HL-60 (cell line): ENCODE measurements at regions not wholly inside any gene's neighbourhood (a gene's known extent, or its start where the extent isn't known, plus 50 kb on each side); places are given as distances from the start of the nearest gene placed in this dataset.

Experiments used
- DNase-seq, 2 experiments: peaks; one replicate each; pipeline ENCODE4 v3.0.0-alpha.2; 2010 to 2020; ENCODE audit warnings: low read depth in 1 of 2, low spot score in 1 of 2
- H3K27ac ChIP-seq: fragments of 250-450 bp; sonication (Bioruptor Pico); replicated peaks from 2 replicates; pipeline ENCODE4 v1.5.1; 2020; ENCODE audit warnings: mild to moderate bottlenecking, moderate library complexity
- H3K27me3 ChIP-seq: fragments of 250-450 bp; sonication (Bioruptor Pico); 2 replicates; pipeline ENCODE4 v1.5.1; 2021; ENCODE audit warnings: mild to moderate bottlenecking, moderate library complexity; ENCODE audit not compliant: insufficient read depth, poor library complexity, severe bottlenecking
- H3K4me3 ChIP-seq: replicated peaks from 2 replicates; pipeline ENCODE4 v1.5.1; 2011; ENCODE audit warnings: mild to moderate bottlenecking, control low read depth, low read length; ENCODE audit not compliant: insufficient read depth
- CTCF ChIP-seq: IDR thresholded peaks from one replicate; pipeline ENCODE4 v1.5.1; 2011; ENCODE audit warnings: low read length, control low read depth, inconsistent platforms; ENCODE audit not compliant: insufficient read depth
- GABPA ChIP-seq: IDR thresholded peaks from 2 replicates; pipeline ENCODE4 v1.6.1; 2012; ENCODE audit warnings: low read depth
- POLR2AphosphoS5 ChIP-seq: IDR thresholded peaks from 2 replicates; pipeline ENCODE4 v1.6.1; 2012; ENCODE audit warnings: low read depth
- REST ChIP-seq: IDR thresholded peaks from 2 replicates; pipeline ENCODE4 v1.6.1; 2012; ENCODE audit warnings: low read depth; ENCODE audit not compliant: insufficient replicate concordance
- SPI1 ChIP-seq: IDR thresholded peaks from 2 replicates; pipeline ENCODE4 v1.6.1; 2012; ENCODE audit warnings: low read depth, mild to moderate bottlenecking, borderline replicate concordance

DNA sequence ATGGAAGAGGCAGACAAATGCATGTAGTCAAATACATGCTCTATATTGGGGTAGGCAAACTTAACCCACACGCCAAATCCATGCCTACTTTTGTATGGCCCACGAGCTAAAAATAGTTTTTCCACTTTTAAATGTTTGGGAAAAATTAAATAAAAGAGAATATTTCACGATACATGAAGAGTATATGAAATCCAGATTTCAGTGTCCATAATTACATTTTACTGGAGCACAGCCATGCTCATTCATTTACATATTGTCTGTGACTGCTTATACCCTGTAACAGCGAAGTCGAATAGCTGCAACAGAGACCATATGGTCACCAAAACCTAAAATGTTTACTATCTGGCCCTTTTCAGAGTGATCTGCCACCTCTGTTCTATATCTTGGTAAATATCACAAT is 257.4 kb upstream of the NOCT start:
- Histone ChIP-seq H3K4me3 (no peak overlapping the region), H3K27me3 (no peaks in the 10 kb centered on the region), H3K27ac (no peak overlapping the region)
- TF ChIP-seq POLR2AphosphoS5 (no peak), REST (no peak), SPI1 (no peak), GABPA (no peak), CTCF (no peak)
- no peak for DNase-seq

DNA sequence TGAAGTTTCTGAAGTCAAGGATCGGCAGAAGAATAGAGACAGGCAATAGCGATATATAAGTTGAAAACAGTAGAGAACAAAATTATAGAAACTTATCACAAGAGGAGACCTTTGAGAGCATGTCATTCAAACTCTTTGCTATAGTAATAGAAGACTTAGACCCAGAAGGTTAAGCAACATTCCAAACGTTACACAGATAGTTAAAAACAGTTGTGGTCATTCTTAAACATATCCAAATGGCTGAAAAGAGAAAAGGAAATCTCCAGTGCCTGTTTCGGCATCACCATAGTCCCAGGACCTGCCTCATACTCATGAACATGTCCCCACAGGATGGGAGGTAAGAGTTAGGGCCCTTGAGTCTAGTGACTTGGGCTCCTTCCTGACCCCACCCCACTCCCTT is 258.1 kb upstream of the NOCT start:
- TF ChIP-seq CTCF, result no peak
- no peak for TF ChIP-seq REST
- TF ChIP-seq POLR2AphosphoS5, result no peak
- TF ChIP-seq SPI1, result no peak
- TF ChIP-seq GABPA, result no peak
- DNase-seq, result no peak
- Histone ChIP-seq H3K4me3 (no peak overlapping the region), H3K27ac (no peak overlapping the region), H3K27me3 (no peaks in the 10 kb centered on the region)

DNA sequence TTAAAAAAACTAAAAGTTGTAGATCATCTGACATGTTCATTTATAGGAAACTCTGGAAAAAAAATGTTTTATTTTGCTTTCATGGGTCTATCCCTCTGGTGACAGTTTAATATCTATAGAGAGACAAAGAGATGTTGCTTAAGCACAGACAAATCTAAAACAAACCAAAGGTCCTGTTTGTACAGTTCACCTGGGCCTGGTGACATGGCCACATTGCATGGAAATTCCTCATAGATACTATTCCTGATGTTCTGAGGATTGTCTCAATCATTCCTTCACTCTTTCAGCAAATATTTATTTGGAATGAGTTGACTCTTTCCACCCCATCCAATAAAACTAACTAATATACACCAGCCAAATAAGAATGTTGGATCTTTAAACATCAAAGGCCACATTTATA is 259.1 kb upstream of the NOCT start:
- Histone ChIP-seq H3K4me3 (no peak overlapping the region), H3K27me3 (no peaks in the 10 kb centered on the region), H3K27ac (no peak overlapping the region)
- no peak for TF ChIP-seq SPI1
- no peak for TF ChIP-seq GABPA
- TF ChIP-seq REST, result no peak
- TF ChIP-seq POLR2AphosphoS5, result no peak
- no peak for TF ChIP-seq CTCF
- DNase-seq, result no peak
